IMR-90 (cell line): ENCODE measurements at regions not wholly inside any gene's neighbourhood (a gene's known extent, or its start where the extent isn't known, plus 50 kb on each side); places are given as distances from the start of the nearest gene placed in this dataset.

ENCODE experiments used
- ATAC-seq: fragments of 200-7000 bp; cut with Tn5 transposase; 2 replicates; pipeline ENCODE4 v1.9.1; 2020; ENCODE audit warnings: low read depth, mild to moderate bottlenecking, moderate library complexity
- BruUV-seq: library from RNA; stranded (reverse); fragments of 400-500 nt; replicated peaks from 2 replicates; lab custom pipeline; 2021; lab: Mats Ljungman, UMichigan
- CTCF ChIA-PET: fragments of 300-600 bp; formaldehyde crosslinking; extraction: SDS; loops from one replicate; lab custom pipeline; 2021; ENCODE audit warnings: antibody characterized with exemption; lab: Yijun Ruan, JAX
- POLR2A ChIA-PET: fragments of 300-600 bp; sonication (Branson Sonifier 250); formaldehyde crosslinking; loops from one replicate; lab custom pipeline; 2022; ENCODE audit warnings: antibody characterized with exemption; ENCODE audit not compliant: unreplicated experiment; lab: Charles Lee
- DNase-seq: peaks from one replicate; pipeline ENCODE4 v3.0.0; 2013
- H2AFZ ChIP-seq: replicated peaks from 2 replicates; pipeline ENCODE3; 2013; ENCODE audit warnings: low read length, mild to moderate bottlenecking; ENCODE audit not compliant: poor library complexity
- H2AK5ac ChIP-seq: 2 replicates; pipeline ENCODE4 v1.6.1; 2013; ENCODE audit warnings: low read depth, low read length, inconsistent platforms
- H2AK9ac ChIP-seq: replicated peaks from 2 replicates; pipeline ENCODE3; 2013; ENCODE audit warnings: mild to moderate bottlenecking, low read depth, low read length, moderate library complexity; ENCODE audit not compliant: poor library complexity
- H2BK120ac ChIP-seq: 2 replicates; pipeline ENCODE4 v1.6.1; 2013; ENCODE audit warnings: low read depth, low read length, inconsistent platforms
- H2BK15ac ChIP-seq: 3 replicates; pipeline ENCODE4 v1.6.1; 2013; ENCODE audit warnings: low read depth, low read length, inconsistent platforms
- H2BK20ac ChIP-seq: 2 replicates; pipeline ENCODE4 v1.6.1; 2013; ENCODE audit warnings: low read depth, mild to moderate bottlenecking, inconsistent platforms, low read length, moderate library complexity
- H2BK5ac ChIP-seq: 2 replicates; pipeline ENCODE4 v1.6.1; 2013; ENCODE audit warnings: mild to moderate bottlenecking, low read depth, low read length, inconsistent platforms; ENCODE audit not compliant: poor library complexity, severe bottlenecking
- H3K14ac ChIP-seq: replicated peaks from 2 replicates; pipeline ENCODE4 v1.6.1; 2013; ENCODE audit warnings: low read depth, low read length, inconsistent platforms
- H3K18ac ChIP-seq: 2 replicates; pipeline ENCODE4 v1.6.1; 2013; ENCODE audit warnings: low read depth, low read length, control low read depth
- H3K23ac ChIP-seq: 2 replicates; pipeline ENCODE4 v1.6.1; 2013; ENCODE audit warnings: low read depth, low read length, inconsistent platforms
- H3K27ac ChIP-seq: 2 replicates; pipeline ENCODE4 v1.5.1; 2013; ENCODE audit warnings: mild to moderate bottlenecking, control low read depth, low read length; ENCODE audit not compliant: insufficient read depth
- H3K27me3 ChIP-seq: 2 replicates; pipeline ENCODE4 v1.6.1; 2013; ENCODE audit warnings: low read length; ENCODE audit not compliant: control insufficient read depth, insufficient read depth
- H3K36me3 ChIP-seq: 2 replicates; pipeline ENCODE4 v1.6.1; 2013; ENCODE audit warnings: low read length, mixed read lengths; ENCODE audit not compliant: control insufficient read depth, insufficient read depth
- H3K4ac ChIP-seq: 2 replicates; pipeline ENCODE4 v1.6.1; 2013; ENCODE audit warnings: low read depth, low read length, inconsistent platforms
- H3K4me1 ChIP-seq: 2 replicates; pipeline ENCODE4 v1.6.1; 2013; ENCODE audit warnings: low read length, mixed read lengths; ENCODE audit not compliant: control insufficient read depth, insufficient read depth
- H3K4me2 ChIP-seq: 2 replicates; pipeline ENCODE4 v1.6.1; 2013; ENCODE audit warnings: low read depth, mild to moderate bottlenecking, control low read depth, low read length, moderate library complexity
- H3K4me3 ChIP-seq: 2 replicates; pipeline ENCODE4 v1.5.1; 2013; ENCODE audit warnings: low read depth, mild to moderate bottlenecking, control low read depth, low read length, moderate library complexity; ENCODE audit not compliant: insufficient read depth
- H3K56ac ChIP-seq: 2 replicates; pipeline ENCODE4 v1.6.1; 2013; ENCODE audit warnings: low read length, inconsistent platforms; ENCODE audit not compliant: insufficient read depth; ENCODE audit errors: extremely low read depth
- H3K79me1 ChIP-seq, 2 experiments: 2 replicates each; pipeline ENCODE4 v1.6.1; 2013; ENCODE audit warnings: low read length in 2 of 2, inconsistent platforms in 1 of 2, low read depth in 1 of 2
- H3K9ac ChIP-seq: 2 replicates; pipeline ENCODE4 v1.6.1; 2013; ENCODE audit warnings: low read depth, low read length, control low read depth
- H3K9me1 ChIP-seq: 2 replicates; pipeline ENCODE4 v1.6.1; 2013; ENCODE audit warnings: low read length, inconsistent platforms; ENCODE audit not compliant: insufficient read depth
- H3K9me3 ChIP-seq: 2 replicates; pipeline ENCODE4 v1.6.1; 2013; ENCODE audit warnings: low read length; ENCODE audit not compliant: control insufficient read depth, insufficient read depth
- H4K20me1 ChIP-seq: 2 replicates; pipeline ENCODE4 v1.6.1; 2013; ENCODE audit warnings: low read length, inconsistent platforms; ENCODE audit not compliant: insufficient read depth
- H4K5ac ChIP-seq: 2 replicates; pipeline ENCODE4 v1.6.1; 2013; ENCODE audit warnings: mild to moderate bottlenecking, low read depth, low read length, control low read depth
- H4K8ac ChIP-seq, 2 experiments: 2 replicates each; pipeline ENCODE4 v1.6.1; 2013; ENCODE audit warnings: low read depth in 2 of 2, low read length in 2 of 2, control low read depth in 1 of 2, inconsistent platforms in 1 of 2
- H4K91ac ChIP-seq: 2 replicates; pipeline ENCODE4 v1.6.1; 2013; ENCODE audit warnings: low read depth, low read length, inconsistent platforms; ENCODE audit not compliant: insufficient read depth
- CEBPB ChIP-seq: IDR thresholded peaks from 2 replicates; pipeline ENCODE4 v1.6.1; 2012; ENCODE audit warnings: low read depth, low read length, improper control_type of control experiment
- CHD1 ChIP-seq: IDR thresholded peaks from 2 replicates; pipeline ENCODE4 v1.6.1; 2012; ENCODE audit warnings: low read depth, low read length, improper control_type of control experiment
- CTCF ChIP-seq: conservative IDR thresholded peaks from 2 replicates; pipeline ENCODE4 v1.5.1; 2012; ENCODE audit warnings: mild to moderate bottlenecking, low read depth, low read length, improper control_type of control experiment
- ELK1 ChIP-seq: fragments of 150-350 bp; IDR thresholded peaks from 2 replicates; pipeline ENCODE4 v1.6.1; 2016; ENCODE audit warnings: low read depth, mild to moderate bottlenecking, low read length, moderate library complexity, borderline replicate concordance
- FOS ChIP-seq: fragments of 150-350 bp; IDR thresholded peaks from 2 replicates; pipeline ENCODE4 v1.6.1; 2016; ENCODE audit warnings: low read depth, low read length
- MAFK ChIP-seq: IDR thresholded peaks from 2 replicates; pipeline ENCODE4 v1.6.1; 2012; ENCODE audit warnings: low read depth, low read length, improper control_type of control experiment
- MAZ ChIP-seq: IDR thresholded peaks from 2 replicates; pipeline ENCODE4 v1.6.1; 2012; ENCODE audit warnings: low read depth, mild to moderate bottlenecking, low read length, improper control_type of control experiment, moderate library complexity, borderline replicate concordance
- NFE2L2 ChIP-seq: fragments of 150-350 bp; IDR thresholded peaks from 2 replicates; pipeline ENCODE4 v1.6.1; 2016; ENCODE audit warnings: low read depth, mild to moderate bottlenecking, low read length
- POLR2A ChIP-seq: IDR thresholded peaks from 2 replicates; pipeline ENCODE4 v1.6.1; 2012; ENCODE audit warnings: mild to moderate bottlenecking, low read depth, low read length
- RAD21 ChIP-seq: IDR thresholded peaks from 2 replicates; pipeline ENCODE4 v1.6.1; 2012; ENCODE audit warnings: low read length, improper control_type of control experiment
- RCOR1 ChIP-seq: IDR thresholded peaks from 2 replicates; pipeline ENCODE4 v1.6.1; 2012; ENCODE audit warnings: mild to moderate bottlenecking, low read length, improper control_type of control experiment; ENCODE audit not compliant: insufficient replicate concordance
- RFX5 ChIP-seq: IDR thresholded peaks from 2 replicates; pipeline ENCODE4 v1.8.0; 2012; ENCODE audit warnings: low read depth, mild to moderate bottlenecking, low read length, moderate library complexity
- SMC3 ChIP-seq: fragments of 150-350 bp; IDR thresholded peaks from 2 replicates; pipeline ENCODE4 v1.6.1; 2016; ENCODE audit warnings: low read depth, mild to moderate bottlenecking, antibody characterized with exemption, low read length, moderate library complexity
- WGBS, 2 experiments: methylation state at CpG; one replicate each; pipeline versions ENCODE4 v1.1.5 to v1.1.7; 2013; ENCODE audit warnings: missing lambda C conversion rate in 2 of 2; ENCODE audit not compliant: insufficient read length in 1 of 2; ENCODE audit errors: extremely low coverage in 2 of 2; 5-methylcytosine and 5-hydroxymethylcytosine counted together
- dilution Hi-C: fragments of 300-500 bp; cut with HindIII; formaldehyde crosslinking; loops from one replicate; pipeline ENCODE4 v1.14.3; 2018; ENCODE audit warnings: low sequenced_read_pairs; ENCODE audit not compliant: unreplicated experiment
- in situ Hi-C: fragments of 300-500 bp; cut with MboI; formaldehyde crosslinking; loops from 3 replicates; pipeline ENCODE4 v1.14.3; 2019; ENCODE audit warnings: low sequenced_read_pairs, inconsistent platforms, mixed read lengths
- intact Hi-C: fragments of 100-400 bp; cut with micrococcal nuclease; formaldehyde crosslinking; loops from 2 replicates; pipeline ENCODE4 v1.10.0; 2022
- TF ChIP-seq, protein P1 (sequence below): fragments of 150-350 bp; IDR thresholded peaks from 2 replicates; pipeline ENCODE4 v1.6.1; 2017; ENCODE audit warnings: mild to moderate bottlenecking, antibody characterized with exemption, low read length, low read depth

DNA sequence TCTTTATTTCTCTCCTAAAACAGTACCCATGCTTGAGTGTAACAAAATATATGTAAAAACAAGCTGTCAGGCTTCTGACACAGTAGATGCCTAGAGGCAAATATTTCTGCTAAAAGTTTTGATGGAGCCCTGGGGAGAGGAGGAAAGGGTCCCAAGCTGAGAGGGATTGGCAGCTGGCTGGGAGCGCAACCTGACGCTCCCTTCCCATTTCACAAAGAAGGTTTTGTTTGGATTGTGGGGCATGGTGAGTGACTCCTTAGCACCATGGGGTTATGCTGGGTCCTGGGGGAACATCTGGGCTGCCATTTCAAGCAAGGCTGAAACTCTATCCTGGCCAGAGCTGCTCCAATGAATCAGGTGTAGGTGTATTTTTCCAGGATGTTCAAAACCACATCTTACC lies 720.5 kb downstream of the MAFB start:
- Histone ChIP-seq H2AK5ac (no peak overlapping the region), H3K14ac (no peak overlapping the region), H4K91ac (no peak overlapping the region), H2BK5ac (no peak overlapping the region), H3K36me3 (no peaks in the 10 kb centered on the region), H3K4me2 (no peak overlapping the region), H2BK120ac (no peak overlapping the region), H3K9me3 (no peaks in the 10 kb centered on the region), H3K9ac (no peak overlapping the region), H3K9me1 (no peaks in the 10 kb centered on the region), H3K4me3 (no peak overlapping the region), H3K27ac (no peak overlapping the region), H2AFZ (no peak overlapping the region), H4K5ac (no peak overlapping the region), H3K23ac (no peak overlapping the region), H3K4ac (no peak overlapping the region), H2BK15ac (no peak overlapping the region), H3K79me1 (no peaks in the 10 kb centered on the region), H4K20me1 (no peaks in the 10 kb centered on the region), H3K18ac (no peak overlapping the region), H4K8ac (no peak overlapping the region), H3K56ac (no peak overlapping the region), H3K27me3 (no peaks in the 10 kb centered on the region), H3K4me1 (no peaks in the 10 kb centered on the region), H2AK9ac (no peak overlapping the region), H2BK20ac (no peak overlapping the region)
- ChIA-PET POLR2A (no interaction called here), CTCF (interaction anchor here (0.6 kb wide), 1 partner anchor 105 kb away, joined by 5 read pairs; no protein-coding TSS in a partner anchor)
- in situ Hi-C loops: no loop called here
- DNase-seq (no peak), ATAC-seq (no peak)
- no TSS peak for BruUV-seq
- intact Hi-C loops: no loop called here
- no CpG with 5 or more reads among the region's 2 CpGs for WGBS, 2 experiments
- TF ChIP-seq, protein P1, sequence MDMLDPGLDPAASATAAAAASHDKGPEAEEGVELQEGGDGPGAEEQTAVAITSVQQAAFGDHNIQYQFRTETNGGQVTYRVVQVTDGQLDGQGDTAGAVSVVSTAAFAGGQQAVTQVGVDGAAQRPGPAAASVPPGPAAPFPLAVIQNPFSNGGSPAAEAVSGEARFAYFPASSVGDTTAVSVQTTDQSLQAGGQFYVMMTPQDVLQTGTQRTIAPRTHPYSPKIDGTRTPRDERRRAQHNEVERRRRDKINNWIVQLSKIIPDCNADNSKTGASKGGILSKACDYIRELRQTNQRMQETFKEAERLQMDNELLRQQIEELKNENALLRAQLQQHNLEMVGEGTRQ: no peak
- TF ChIP-seq NFE2L2: no peak
- TF ChIP-seq MAZ: no peak
- TF ChIP-seq POLR2A: no peak
- TF ChIP-seq ELK1: no peak
- no peak for TF ChIP-seq RAD21
- TF ChIP-seq RCOR1: no peak
- no peak for TF ChIP-seq CHD1
- no peak for TF ChIP-seq FOS
- TF ChIP-seq CTCF: no peak
- no peak for TF ChIP-seq CEBPB
- TF ChIP-seq SMC3: no peak
- TF ChIP-seq MAFK: no peak
- no peak for TF ChIP-seq RFX5
- dilution Hi-C loops: no loop called here
